ENCODE measurements at regions not wholly inside any gene's neighbourhood (a gene's known extent, or its start where the extent isn't known, plus 50 kb on each side); places are given as distances from the start of the nearest gene placed in this dataset.

DNA sequence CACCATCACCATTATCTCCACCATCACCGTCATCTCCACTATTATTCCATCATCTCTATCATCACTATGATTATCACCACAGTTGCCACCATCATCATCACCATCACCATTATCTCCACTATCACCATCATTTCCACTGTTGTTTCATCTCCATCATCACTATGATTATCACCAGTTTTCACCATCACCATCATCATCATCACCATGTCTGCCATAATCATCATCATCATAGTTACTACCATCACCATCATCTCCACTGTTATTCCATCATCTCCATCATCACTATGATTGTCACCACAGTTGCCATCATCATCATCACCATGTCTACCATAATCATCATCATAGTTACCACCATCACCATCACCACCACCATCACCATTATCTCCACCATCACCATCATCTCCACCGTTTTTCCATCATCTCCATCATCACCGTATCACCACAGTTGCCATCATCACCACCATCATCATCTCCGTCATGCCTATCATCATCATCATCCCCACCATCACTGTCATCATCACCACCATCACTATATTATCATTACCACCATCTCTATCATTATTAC lies 264.9 kb downstream of the BRD1 start:
- no peak for DNase-seq

GRCh38 chr22:49561976-49562375 lies 265.7 kb downstream of the BRD1 start:
- DNase-seq, result no peak

- DNase-seq, result no peak
These were observed 266.3 kb downstream of the BRD1 start for GRCh38 chr22:49561338-49561737.

GRCh38 chr22:49555526-49555925 lies 272.1 kb downstream of the BRD1 start:
- no peak for DNase-seq

DNA sequence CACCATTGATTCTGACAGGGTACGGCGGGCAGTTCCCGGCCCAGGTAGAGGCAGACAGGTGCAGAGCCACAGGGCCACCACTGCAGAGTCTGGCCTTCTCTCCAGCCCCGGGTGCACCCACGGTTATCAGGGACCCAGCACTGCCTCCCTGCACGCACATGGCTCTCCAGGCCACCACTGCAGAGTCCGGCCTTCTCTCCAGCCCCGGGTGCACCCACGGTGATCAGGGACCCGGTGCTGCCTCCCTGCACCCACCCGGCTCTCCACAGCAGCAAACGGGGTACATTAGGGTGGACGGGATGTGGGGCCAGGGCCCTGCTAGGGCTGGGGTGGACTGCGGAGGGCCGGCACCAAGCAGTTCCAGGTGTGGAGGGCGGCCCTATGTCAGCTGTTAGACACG lies 272.9 kb downstream of the BRD1 start:
- DNase-seq, result no peak

- no peak for DNase-seq
These were observed 273.4 kb downstream of the BRD1 start for GRCh38 chr22:49554296-49554625.

DNA sequence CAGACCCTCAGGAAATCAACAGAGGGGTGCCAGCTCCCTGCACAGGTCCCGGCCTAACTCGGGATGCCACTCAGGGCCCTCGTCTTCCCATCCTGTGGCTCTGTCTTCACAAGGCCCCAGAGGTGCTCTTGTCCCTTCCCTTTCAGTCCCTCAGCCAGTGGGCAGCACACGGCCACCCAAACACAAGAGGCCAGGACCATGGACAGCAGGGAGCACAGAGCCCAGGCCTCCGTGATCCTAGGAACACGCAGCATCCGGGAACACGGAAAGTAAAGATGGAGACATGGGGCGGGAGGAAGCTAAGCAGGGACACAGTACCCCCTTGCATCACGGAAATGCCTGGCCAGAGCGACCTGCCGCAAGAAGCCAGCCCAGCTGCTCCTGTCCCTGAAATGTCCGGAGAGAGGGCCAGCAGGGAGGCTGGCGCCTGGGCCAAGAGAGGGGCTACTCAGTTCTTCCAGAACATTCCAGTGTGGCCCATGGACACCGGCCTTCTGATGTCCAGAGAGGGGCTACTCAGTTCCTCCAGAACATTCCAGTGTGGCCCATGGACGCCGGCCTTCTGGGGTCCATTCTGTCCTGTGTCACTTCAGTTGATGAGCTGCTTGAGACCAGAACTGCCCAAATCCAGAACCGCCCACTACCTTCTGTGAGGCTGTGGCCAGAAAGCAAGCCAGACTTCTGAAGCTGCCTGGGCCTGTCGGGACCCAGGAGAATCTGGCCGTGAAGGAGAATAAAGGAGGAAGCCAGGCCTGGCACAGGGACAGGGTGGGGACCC lies 274.0 kb downstream of the BRD1 start:
- no peak for DNase-seq

- no peak for DNase-seq
These were observed 274.6 kb downstream of the BRD1 start for GRCh38 chr22:49553076-49553475.

GRCh38 chr22:49551897-49552614 lies 275.6 kb downstream of the BRD1 start:
- DNase-seq, result no peak

GRCh38 chr22:49551446-49551845 lies 276.2 kb downstream of the BRD1 start:
- DNase-seq, result no peak

DNA sequence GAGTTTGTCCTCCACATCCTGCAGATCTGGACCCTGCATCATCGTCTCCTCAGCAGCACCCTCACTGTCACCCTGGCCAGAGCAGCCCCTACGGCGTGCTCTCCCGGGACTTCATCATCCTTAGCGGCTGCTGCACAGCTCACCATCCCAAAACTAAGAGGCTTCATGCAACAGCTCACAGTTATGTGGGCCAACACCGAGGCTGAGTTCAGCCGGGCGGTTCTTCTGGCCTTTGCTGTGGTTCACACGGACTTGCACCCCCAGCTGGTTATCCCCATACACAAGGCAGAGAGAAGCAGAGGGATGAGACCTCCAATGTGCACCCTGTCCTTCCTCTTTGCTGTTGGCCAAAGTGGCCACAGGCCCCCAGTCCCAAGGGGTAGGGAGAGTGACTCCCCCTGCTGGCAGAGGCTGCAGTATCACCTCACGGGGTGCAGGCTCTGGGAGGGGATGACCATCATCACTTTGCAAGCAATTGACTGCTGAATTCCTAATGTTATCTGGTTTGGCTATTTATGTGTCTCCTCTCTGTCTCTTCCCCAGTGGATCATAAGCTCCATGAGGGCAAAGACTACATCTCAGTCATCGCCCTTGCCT lies 276.8 kb downstream of the BRD1 start:
- DNase-seq, result no peak

- DNase-seq, result no peak
These were observed 277.6 kb downstream of the BRD1 start for GRCh38 chr22:49550141-49550430.

- DNase-seq, result no peak
These were observed 278.2 kb downstream of the BRD1 start for GRCh38 chr22:49549256-49550140.

DNA sequence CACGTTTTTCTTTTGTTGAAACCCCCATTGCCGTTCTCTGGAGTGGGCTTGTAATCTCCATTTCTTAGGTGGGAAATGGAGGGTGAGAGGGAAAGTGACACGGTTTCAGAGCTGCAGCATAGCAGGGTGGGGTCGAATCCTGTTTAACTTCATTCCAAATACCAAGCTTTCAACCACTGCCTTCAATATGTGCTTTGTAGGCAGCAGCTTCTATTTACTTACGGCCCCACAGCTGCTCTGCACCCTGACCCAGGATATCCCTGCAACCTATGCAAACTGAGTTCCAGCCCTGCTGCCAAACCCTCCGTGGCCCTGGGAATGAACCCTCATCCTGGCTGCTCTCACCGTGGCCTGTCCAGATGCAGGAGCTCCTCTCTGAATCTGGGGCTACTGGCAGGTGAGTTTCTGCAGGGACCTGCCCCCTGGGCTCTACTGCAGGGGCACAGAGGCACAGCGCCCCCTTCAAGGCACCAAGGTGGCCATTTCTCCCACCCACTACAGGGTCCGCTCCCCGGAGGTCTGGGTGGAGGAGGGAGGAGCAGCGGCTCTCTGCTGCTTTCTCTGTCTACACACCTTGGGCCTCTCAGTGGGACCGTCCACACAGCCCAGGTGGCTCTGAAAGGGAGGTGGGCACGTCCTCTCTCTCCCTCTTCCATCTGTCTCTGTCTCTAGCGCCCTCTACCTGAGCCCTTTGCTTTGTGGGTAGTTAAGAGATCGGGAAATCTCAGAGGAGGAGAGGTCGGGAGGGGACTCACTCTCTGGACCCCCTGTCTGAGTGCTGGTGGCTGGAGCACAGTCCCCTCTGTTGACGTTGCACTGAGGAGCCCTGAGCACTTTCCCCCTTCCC lies 279.1 kb downstream of the BRD1 start:
- no peak for DNase-seq

- DNase-seq, result no peak
These were observed 279.9 kb downstream of the BRD1 start for GRCh38 chr22:49547751-49548239.

DNA sequence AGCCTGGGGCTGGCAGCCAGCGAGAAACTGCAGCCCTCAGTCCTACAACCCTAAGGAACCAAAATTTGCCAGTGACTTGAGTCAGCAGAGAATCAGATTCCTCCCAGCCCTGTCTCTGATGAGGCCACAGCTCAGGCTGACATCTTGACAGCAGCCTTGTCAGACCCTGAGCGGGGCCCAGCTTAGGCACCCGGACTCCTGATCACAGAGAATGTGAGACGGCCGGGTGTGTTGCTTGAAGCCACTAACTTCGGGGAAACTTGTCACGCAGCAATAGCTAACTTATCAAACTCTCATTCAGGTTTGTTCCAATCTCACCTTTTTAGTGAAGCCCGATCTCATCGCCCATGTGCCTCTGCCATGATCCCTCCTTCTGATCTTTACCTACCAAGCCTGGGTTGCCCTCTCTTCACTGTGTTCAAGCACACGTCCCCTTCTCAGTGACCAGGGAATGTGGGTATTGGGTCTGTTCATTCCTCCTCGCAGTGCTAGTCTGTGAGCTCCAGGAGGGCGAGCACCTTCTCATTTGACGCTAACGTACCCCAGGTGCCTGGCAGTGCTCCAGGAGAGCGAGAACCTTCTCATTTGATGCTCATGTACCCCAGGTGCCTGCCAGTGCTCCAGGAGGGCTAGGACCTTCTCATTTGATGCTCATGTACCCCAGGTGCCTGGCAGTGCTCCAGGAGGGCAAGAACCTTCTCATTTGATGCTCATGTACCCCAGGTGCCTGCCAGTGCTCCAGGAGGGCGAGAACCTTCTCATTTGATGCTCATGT lies 280.7 kb downstream of the BRD1 start:
- no peak for DNase-seq

DNA sequence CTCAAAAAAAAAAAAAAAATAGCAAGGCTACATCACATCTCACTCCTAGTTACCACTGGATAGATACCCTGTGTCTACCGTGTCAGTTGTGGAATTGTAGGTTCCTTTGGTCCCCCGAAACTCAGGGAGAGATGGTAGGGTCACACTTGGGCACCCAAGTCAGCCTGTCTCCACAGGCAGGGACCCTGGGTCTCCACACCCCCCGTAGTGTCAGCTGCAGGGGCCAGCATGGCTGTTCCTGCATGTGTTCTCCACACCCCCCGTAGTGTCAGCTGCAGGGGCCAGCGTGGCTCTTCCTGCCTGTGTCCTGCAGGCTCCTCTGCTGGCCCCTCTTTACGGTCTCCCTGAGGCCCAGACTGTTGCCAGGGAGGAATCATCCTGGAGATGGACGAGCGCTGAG lies 282.1 kb downstream of the BRD1 start:
- no peak for DNase-seq

- DNase-seq, result no peak
These were observed 283.4 kb downstream of the BRD1 start for GRCh38 chr22:49544286-49544685.

DNA sequence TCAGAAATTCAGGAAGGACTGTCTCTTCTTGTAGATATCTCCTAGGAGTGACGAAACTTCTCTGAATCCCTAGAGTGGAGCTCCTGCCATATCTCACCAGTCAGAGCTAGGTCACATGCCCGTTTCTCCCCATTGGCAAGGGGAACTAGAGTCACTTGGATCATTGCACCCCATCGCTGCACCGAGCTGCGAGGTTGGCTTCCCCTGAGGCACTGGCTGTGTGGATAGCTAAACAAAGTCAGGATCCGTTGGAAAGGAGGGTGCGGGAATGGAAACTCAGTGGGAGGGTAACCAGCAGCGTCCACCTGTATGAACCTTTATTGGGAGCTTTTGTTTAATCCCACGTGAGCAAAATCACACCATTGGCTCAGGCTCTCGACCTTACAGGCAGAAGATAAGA lies 283.8 kb downstream of the BRD1 start:
- no peak for DNase-seq

DNA sequence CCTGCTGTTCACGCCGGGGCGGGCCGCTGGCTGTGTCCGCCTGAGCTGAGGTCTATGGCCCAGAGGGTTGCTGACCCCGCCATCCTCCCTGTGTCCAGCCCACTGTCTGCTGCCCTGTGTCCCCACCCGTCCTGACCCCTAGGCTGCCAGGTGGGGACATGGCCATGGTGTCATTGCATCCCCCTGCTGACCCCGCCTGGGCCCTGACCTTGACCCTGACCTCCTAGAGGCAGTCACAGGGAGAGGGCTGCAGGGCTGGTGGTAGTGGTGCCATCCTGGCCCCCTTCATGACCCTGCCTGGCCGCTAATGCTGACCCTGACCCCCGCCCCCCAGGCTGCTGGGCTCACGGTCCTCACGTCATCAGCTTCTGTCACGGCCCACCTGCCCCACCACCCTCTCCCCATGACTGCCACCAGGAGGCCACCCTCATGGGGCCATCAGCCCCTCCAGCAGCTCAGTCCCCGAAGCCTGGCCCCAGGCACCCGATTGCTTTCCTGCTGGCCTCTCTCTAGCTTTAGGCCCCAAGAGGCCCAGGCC lies 285.9 kb downstream of the BRD1 start:
- DNase-seq, result no peak

Measured in 8988T (cell line).